ENCODE measurements at regions not wholly inside any gene's neighbourhood (a gene's known extent, or its start where the extent isn't known, plus 50 kb on each side); places are given as distances from the start of the nearest gene placed in this dataset.

- DNase-seq: no peak
- no peaks in the 10 kb centered on the region for H3K36me3 ChIP-seq
- no peak for TF ChIP-seq POLR2A (IDR thresholded peaks at IDR 0.05)
- TF ChIP-seq CTCF (IDR thresholded peaks at IDR 0.05): no peak
- no peaks in the 10 kb centered on the region for H3K9me3 ChIP-seq
- no peak overlapping the region for H3K4me3 ChIP-seq
- no peak overlapping the region for H3K27ac ChIP-seq
- intact Hi-C loops (cut with DNase I): no loop called here
- H3K27me3 ChIP-seq: no peaks in the 10 kb centered on the region
- H3K4me1 ChIP-seq (ENCODE audit: insufficient read depth): no peaks in the 10 kb centered on the region
Measured at GRCh38 chr1:96472471-96472870, 249.1 kb upstream of the PTBP2 start.

DNA sequence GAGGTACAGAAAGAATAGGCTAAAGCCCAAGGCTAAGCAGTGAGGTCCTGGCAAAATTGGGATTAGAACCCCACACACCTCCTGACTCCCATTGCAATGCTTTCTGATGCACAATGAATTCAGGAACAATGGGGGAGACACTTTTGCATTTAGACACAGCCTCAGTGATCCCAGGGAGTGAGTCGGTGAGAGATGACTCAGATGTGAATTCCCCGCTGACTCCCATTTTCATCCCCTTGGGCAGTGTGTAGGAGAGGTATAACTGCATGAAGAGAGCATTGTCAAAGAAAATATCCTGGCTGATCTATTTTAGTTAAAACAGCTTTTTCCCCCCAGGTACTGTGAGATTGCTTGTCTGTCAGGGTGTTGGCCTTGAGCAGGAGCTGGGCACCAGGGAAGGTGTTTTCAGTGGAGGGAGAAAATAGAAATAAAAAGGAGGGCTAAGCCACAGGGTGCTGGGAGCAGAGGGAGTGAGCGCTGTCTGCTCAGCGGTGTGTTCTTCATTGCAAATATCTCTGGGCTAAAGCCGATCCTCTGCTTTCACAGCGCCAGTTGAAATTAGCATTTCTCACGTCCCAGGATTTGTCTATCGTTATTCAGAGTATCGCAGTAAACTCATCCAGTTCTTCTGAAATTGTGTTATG lies 247.7 kb upstream of the PTBP2 start:
- no peaks in the 10 kb centered on the region for H3K4me1 ChIP-seq (ENCODE audit: insufficient read depth)
- 75 to 86% (median 79%) methylated on average over 9 of the region's 9 CpGs for WGBS, 3 donors

GRCh38 chr1:96474985-96475743 lies 246.4 kb upstream of the PTBP2 start:
- H3K4me3 ChIP-seq: no peak overlapping the region
- H3K36me3 ChIP-seq: no peaks in the 10 kb centered on the region
- WGBS, 3 donors: 66 to 76% (median 73%) methylated on average over 7 of the region's 7 CpGs
- no peaks in the 10 kb centered on the region for H3K9me3 ChIP-seq
- H3K27ac ChIP-seq: no peak overlapping the region
- H3K4me1 ChIP-seq (ENCODE audit: insufficient read depth): no peaks in the 10 kb centered on the region
- no peak for TF ChIP-seq POLR2A (IDR thresholded peaks at IDR 0.05)
- no peak for TF ChIP-seq CTCF (IDR thresholded peaks at IDR 0.05)
- TF ChIP-seq EP300 (IDR thresholded peaks at IDR 0.05): no peak
- intact Hi-C loops (cut with DNase I): no loop called here
- no peak for DNase-seq
- H3K27me3 ChIP-seq: no peaks in the 10 kb centered on the region

More for the DNA sequence above, 247.7 kb upstream of the PTBP2 start:
- no peaks in the 10 kb centered on the region for H3K27me3 ChIP-seq
- H3K36me3 ChIP-seq: no peaks in the 10 kb centered on the region
- no peak overlapping the region for H3K27ac ChIP-seq
- no peak overlapping the region for H3K4me3 ChIP-seq
- intact Hi-C loops (cut with DNase I): no loop called here
- no peak for DNase-seq
- TF ChIP-seq CTCF (IDR thresholded peaks at IDR 0.05) (no peak), EP300 (IDR thresholded peaks at IDR 0.05) (no peak), POLR2A (IDR thresholded peaks at IDR 0.05) (no peak)
- H3K9me3 ChIP-seq: no peaks in the 10 kb centered on the region

GRCh38 chr1:96475903-96476302 lies 245.7 kb upstream of the PTBP2 start:
- no peak for DNase-seq
- Histone ChIP-seq H3K4me1 (ENCODE audit: insufficient read depth) (no peaks in the 10 kb centered on the region), H3K9me3 (no peaks in the 10 kb centered on the region), H3K36me3 (no peaks in the 10 kb centered on the region), H3K4me3 (no peak overlapping the region), H3K27ac (no peak overlapping the region), H3K27me3 (no peaks in the 10 kb centered on the region)
- TF ChIP-seq CTCF (IDR thresholded peaks at IDR 0.05) (no peak), POLR2A (IDR thresholded peaks at IDR 0.05) (no peak), EP300 (IDR thresholded peaks at IDR 0.05) (no peak)
- intact Hi-C loops (cut with DNase I): no loop called here
- WGBS, 3 donors: 71 to 74% (median 72%) methylated on average over 3 of the region's 3 CpGs
